HEK293 (cell line): ENCODE measurements at regions not wholly inside any gene's neighbourhood (a gene's known extent, or its start where the extent isn't known, plus 50 kb on each side); places are given as distances from the start of the nearest gene placed in this dataset.

Experiments
- BCL11A ChIP-seq: fragments of 450-650 bp; formaldehyde crosslinking; IDR thresholded peaks from 2 replicates; pipeline ENCODE4 v1.5.1; 2016; ENCODE audit warnings: low read depth, missing biosample characterization, missing genetic modification characterization
- ELK4 ChIP-seq: IDR thresholded peaks from 2 replicates; pipeline ENCODE4 v1.6.1; 2011; ENCODE audit warnings: mild to moderate bottlenecking, low read depth, low read length, borderline replicate concordance
- HIC1 ChIP-seq: fragments of 450-650 bp; formaldehyde crosslinking; IDR thresholded peaks from 2 replicates; pipeline ENCODE4 v1.5.1; 2016; ENCODE audit warnings: missing biosample characterization, missing genetic modification characterization
- KLF8 ChIP-seq: fragments of 450-650 bp; formaldehyde crosslinking; IDR thresholded peaks from 2 replicates; pipeline ENCODE4 v1.5.1; 2016; ENCODE audit warnings: missing biosample characterization, missing genetic modification characterization
- MEIS1 ChIP-seq: sonication (generic); formaldehyde crosslinking; IDR thresholded peaks from 2 replicates; pipeline ENCODE4 v1.8.1; 2022; ENCODE audit warnings: missing genetic modification reagents, mild to moderate bottlenecking, borderline replicate concordance
- MZF1 ChIP-seq: fragments of 450-650 bp; formaldehyde crosslinking; IDR thresholded peaks from 2 replicates; pipeline ENCODE4 v1.5.1; 2017; ENCODE audit warnings: missing biosample characterization, missing genetic modification characterization, borderline replicate concordance
- REPIN1 ChIP-seq: fragments of 450-650 bp; formaldehyde crosslinking; IDR thresholded peaks from 2 replicates; pipeline ENCODE4 v1.5.1; 2017; ENCODE audit warnings: missing biosample characterization, missing genetic modification characterization, low read depth
- SALL2 ChIP-seq: fragments of 450-650 bp; formaldehyde crosslinking; IDR thresholded peaks from 2 replicates; pipeline ENCODE4 v1.5.0; 2017; ENCODE audit warnings: missing biosample characterization, mild to moderate bottlenecking, missing genetic modification characterization, borderline replicate concordance
- SP3 ChIP-seq: fragments of 450-650 bp; formaldehyde crosslinking; IDR thresholded peaks from 2 replicates; pipeline ENCODE4 v1.5.1; 2016; ENCODE audit warnings: missing biosample characterization, missing genetic modification characterization
- TCF7L2 ChIP-seq: IDR thresholded peaks from 2 replicates; pipeline ENCODE4 v1.6.1; 2011; ENCODE audit warnings: low read depth, mild to moderate bottlenecking, inconsistent platforms, low read length, moderate library complexity, borderline replicate concordance
- ZNF112 ChIP-seq: fragments of 450-650 bp; formaldehyde crosslinking; IDR thresholded peaks from 2 replicates; pipeline ENCODE4 v1.5.0; 2017; ENCODE audit warnings: missing biosample characterization, missing genetic modification characterization
- ZNF133 ChIP-seq: fragments of 450-650 bp; formaldehyde crosslinking; IDR thresholded peaks from 2 replicates; pipeline ENCODE4 v1.5.1; 2016; ENCODE audit warnings: missing biosample characterization, missing genetic modification characterization
- ZNF146 ChIP-seq: fragments of 450-650 bp; formaldehyde crosslinking; IDR thresholded peaks from 2 replicates; pipeline ENCODE4 v1.5.1; 2016; ENCODE audit warnings: missing biosample characterization, missing genetic modification characterization
- ZNF157 ChIP-seq: fragments of 450-650 bp; formaldehyde crosslinking; IDR thresholded peaks from 2 replicates; pipeline ENCODE4 v1.5.1; 2016; ENCODE audit warnings: missing biosample characterization, missing genetic modification characterization
- ZNF169 ChIP-seq: fragments of 450-650 bp; formaldehyde crosslinking; IDR thresholded peaks from 2 replicates; pipeline ENCODE4 v1.5.1; 2016; ENCODE audit warnings: missing biosample characterization, missing genetic modification characterization
- ZNF211 ChIP-seq: fragments of 450-650 bp; formaldehyde crosslinking; IDR thresholded peaks from 2 replicates; pipeline ENCODE4 v1.5.1; 2016; ENCODE audit warnings: low read depth, missing biosample characterization, missing genetic modification characterization
- ZNF248 ChIP-seq: fragments of 450-650 bp; formaldehyde crosslinking; IDR thresholded peaks from 2 replicates; pipeline ENCODE4 v1.5.1; 2017; ENCODE audit warnings: missing biosample characterization, missing genetic modification characterization
- ZNF280D ChIP-seq: fragments of 450-650 bp; formaldehyde crosslinking; IDR thresholded peaks from 2 replicates; pipeline ENCODE4 v1.5.1; 2016; ENCODE audit warnings: missing biosample characterization, missing genetic modification characterization
- ZNF324 ChIP-seq: fragments of 450-650 bp; formaldehyde crosslinking; IDR thresholded peaks from 2 replicates; pipeline ENCODE4 v1.5.1; 2016; ENCODE audit warnings: missing biosample characterization, missing genetic modification characterization
- ZNF335 ChIP-seq: fragments of 450-650 bp; formaldehyde crosslinking; conservative IDR thresholded peaks from 2 replicates; pipeline ENCODE4 v1.5.1; 2016; ENCODE audit warnings: missing biosample characterization, missing genetic modification characterization
- ZNF341 ChIP-seq: fragments of 450-650 bp; formaldehyde crosslinking; IDR thresholded peaks from 2 replicates; pipeline ENCODE4; 2016; ENCODE audit warnings: low read depth, missing biosample characterization, missing genetic modification characterization
- ZNF350 ChIP-seq: fragments of 450-650 bp; formaldehyde crosslinking; IDR thresholded peaks from 2 replicates; pipeline ENCODE4 v1.5.0; 2017; ENCODE audit warnings: missing biosample characterization, mild to moderate bottlenecking, missing genetic modification characterization
- ZNF404 ChIP-seq: fragments of 450-650 bp; formaldehyde crosslinking; IDR thresholded peaks from 2 replicates; pipeline ENCODE4 v1.5.1; 2017; ENCODE audit warnings: missing biosample characterization, missing genetic modification characterization
- ZNF48 ChIP-seq: fragments of 450-650 bp; formaldehyde crosslinking; IDR thresholded peaks from 2 replicates; pipeline ENCODE4 v1.5.1; 2016; ENCODE audit warnings: missing biosample characterization, missing genetic modification characterization
- ZNF501 ChIP-seq: fragments of 450-650 bp; formaldehyde crosslinking; IDR thresholded peaks from 2 replicates; pipeline ENCODE4 v1.5.1; 2016; ENCODE audit warnings: missing biosample characterization, missing genetic modification characterization
- ZNF544 ChIP-seq: fragments of 450-650 bp; formaldehyde crosslinking; IDR thresholded peaks from 2 replicates; pipeline ENCODE4 v1.5.0; 2017; ENCODE audit warnings: missing biosample characterization, missing genetic modification characterization
- ZNF571 ChIP-seq: fragments of 450-650 bp; formaldehyde crosslinking; IDR thresholded peaks from 2 replicates; pipeline ENCODE4 v1.5.0; 2017; ENCODE audit warnings: missing biosample characterization, missing genetic modification characterization
- ZNF585B ChIP-seq: fragments of 450-650 bp; formaldehyde crosslinking; IDR thresholded peaks from 2 replicates; pipeline ENCODE4 v1.5.1; 2016; ENCODE audit warnings: missing biosample characterization, missing genetic modification characterization
- ZNF596 ChIP-seq: fragments of 450-650 bp; IDR thresholded peaks from 2 replicates; pipeline ENCODE4 v1.5.0; 2018; ENCODE audit warnings: missing biosample characterization, mild to moderate bottlenecking, missing genetic modification characterization, moderate library complexity
- ZNF624 ChIP-seq: fragments of 450-650 bp; formaldehyde crosslinking; IDR thresholded peaks from 2 replicates; pipeline ENCODE4 v1.5.1; 2017; ENCODE audit warnings: missing biosample characterization, missing genetic modification characterization
- ZNF76 ChIP-seq: fragments of 450-650 bp; formaldehyde crosslinking; IDR thresholded peaks from 2 replicates; pipeline ENCODE4; 2016; ENCODE audit warnings: low read depth, missing biosample characterization, missing genetic modification characterization, borderline replicate concordance
- ZNF785 ChIP-seq: fragments of 450-650 bp; formaldehyde crosslinking; IDR thresholded peaks from 2 replicates; pipeline ENCODE4 v1.5.1; 2016; ENCODE audit warnings: missing biosample characterization, missing genetic modification characterization
- ZNF830 ChIP-seq: fragments of 450-650 bp; IDR thresholded peaks from 2 replicates; pipeline ENCODE4 v1.5.0; 2018; ENCODE audit warnings: missing biosample characterization, missing genetic modification characterization, low read depth, mild to moderate bottlenecking, moderate library complexity
- TF ChIP-seq, protein P1 (sequence below): fragments of 450-650 bp; formaldehyde crosslinking; IDR thresholded peaks from 2 replicates; pipeline ENCODE4 v1.5.1; 2016; ENCODE audit warnings: missing biosample characterization, missing genetic modification characterization, low read depth
- TF ChIP-seq, protein P2 (sequence below): fragments of 450-650 bp; formaldehyde crosslinking; IDR thresholded peaks from 2 replicates; pipeline ENCODE4 v1.5.1; 2016; ENCODE audit warnings: missing biosample characterization, missing genetic modification characterization

DNA sequence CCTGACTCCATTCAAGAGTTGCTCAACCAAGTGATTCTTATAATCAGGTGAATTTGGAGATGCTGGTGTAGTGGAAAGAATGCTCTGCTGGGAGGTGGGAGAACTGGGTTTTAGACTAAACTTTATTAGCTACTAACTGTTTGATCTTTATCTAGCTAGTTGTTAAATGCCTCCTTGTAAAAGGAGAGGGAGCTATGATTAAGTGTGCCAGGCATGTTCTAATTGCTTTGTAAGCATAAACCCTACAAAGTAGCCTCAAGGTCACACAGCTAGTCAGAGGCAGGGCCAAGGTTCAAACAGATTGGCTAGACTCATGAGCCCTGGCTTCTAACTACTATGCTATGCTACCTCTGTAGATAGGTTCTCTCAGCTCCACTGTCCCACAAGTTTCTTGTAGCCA lies 105.5 kb downstream of the NXPE2 start (continued):
- TF ChIP-seq ZNF280D (tag by site-specific recombination): no peak
- TF ChIP-seq ZNF335 (tag by site-specific recombination): no peak
- no peak for TF ChIP-seq ZNF624 (tag by site-specific recombination)
- TF ChIP-seq ZNF830 (tag by site-specific recombination): no peak
- no peak for TF ChIP-seq ZNF544 (tag by site-specific recombination)
- no peak for TF ChIP-seq ZNF133 (tag by site-specific recombination)
- TF ChIP-seq ZNF404: no peak
- TF ChIP-seq HIC1 (tag by site-specific recombination): no peak
- no peak for TF ChIP-seq ZNF157 (tag by site-specific recombination)
- TF ChIP-seq ZNF146 (tag by site-specific recombination): no peak
- TF ChIP-seq, protein P1, sequence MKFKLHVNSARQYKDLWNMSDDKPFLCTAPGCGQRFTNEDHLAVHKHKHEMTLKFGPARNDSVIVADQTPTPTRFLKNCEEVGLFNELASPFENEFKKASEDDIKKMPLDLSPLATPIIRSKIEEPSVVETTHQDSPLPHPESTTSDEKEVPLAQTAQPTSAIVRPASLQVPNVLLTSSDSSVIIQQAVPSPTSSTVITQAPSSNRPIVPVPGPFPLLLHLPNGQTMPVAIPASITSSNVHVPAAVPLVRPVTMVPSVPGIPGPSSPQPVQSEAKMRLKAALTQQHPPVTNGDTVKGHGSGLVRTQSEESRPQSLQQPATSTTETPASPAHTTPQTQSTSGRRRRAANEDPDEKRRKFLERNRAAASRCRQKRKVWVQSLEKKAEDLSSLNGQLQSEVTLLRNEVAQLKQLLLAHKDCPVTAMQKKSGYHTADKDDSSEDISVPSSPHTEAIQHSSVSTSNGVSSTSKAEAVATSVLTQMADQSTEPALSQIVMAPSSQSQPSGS (tag by site-specific recombination): no peak
- TF ChIP-seq ZNF248 (tag by site-specific recombination): no peak
- TF ChIP-seq ZNF785 (tag by site-specific recombination): no peak
- no peak for TF ChIP-seq ZNF48
- TF ChIP-seq ELK4: no peak
- peak; percentile 91 for TF ChIP-seq TCF7L2
- no peak for TF ChIP-seq ZNF571 (tag by site-specific recombination)
- no peak for TF ChIP-seq ZNF112 (tag by site-specific recombination)
- TF ChIP-seq ZNF211 (tag by site-specific recombination): no peak
- TF ChIP-seq, protein P2, sequence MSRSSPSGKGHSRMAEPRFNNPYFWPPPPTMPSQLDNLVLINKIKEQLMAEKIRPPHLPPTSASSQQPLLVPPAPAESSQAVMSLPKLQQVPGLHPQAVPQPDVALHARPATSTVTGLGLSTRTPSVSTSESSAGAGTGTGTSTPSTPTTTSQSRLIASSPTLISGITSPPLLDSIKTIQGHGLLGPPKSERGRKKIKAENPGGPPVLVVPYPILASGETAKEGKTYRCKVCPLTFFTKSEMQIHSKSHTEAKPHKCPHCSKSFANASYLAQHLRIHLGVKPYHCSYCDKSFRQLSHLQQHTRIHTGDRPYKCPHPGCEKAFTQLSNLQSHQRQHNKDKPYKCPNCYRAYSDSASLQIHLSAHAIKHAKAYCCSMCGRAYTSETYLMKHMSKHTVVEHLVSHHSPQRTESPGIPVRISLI: no peak
- TF ChIP-seq ZNF76: no peak
- no peak for TF ChIP-seq ZNF350 (tag by site-specific recombination)
- no peak for TF ChIP-seq ZNF324 (tag by site-specific recombination)
- no peak for TF ChIP-seq SALL2 (tag by site-specific recombination)
- TF ChIP-seq KLF8 (tag by site-specific recombination): no peak
- no peak for TF ChIP-seq ZNF585B
- peak; percentile 71 for TF ChIP-seq ZNF596 (tag by site-specific recombination)
- no peak for TF ChIP-seq ZNF341 (tag by site-specific recombination)
- no peak for TF ChIP-seq ZNF501 (tag by site-specific recombination)
- TF ChIP-seq MEIS1 (CRISPR knock-in tag): no peak
- no peak for TF ChIP-seq SP3 (tag by site-specific recombination)
- TF ChIP-seq MZF1 (tag by site-specific recombination): no peak
- TF ChIP-seq ZNF169 (tag by site-specific recombination): no peak
- TF ChIP-seq BCL11A (tag by site-specific recombination): no peak
- no peak for TF ChIP-seq REPIN1 (tag by site-specific recombination)
